Left renal pelvis (tissue), 4 donors: ENCODE measurements at regions not wholly inside any gene's neighbourhood (a gene's known extent, or its start where the extent isn't known, plus 50 kb on each side); places are given as distances from the start of the nearest gene placed in this dataset.

Source experiments
- DNase-seq, 4 donors: peaks; one replicate each; pipeline ENCODE4 v3.0.0-alpha.2; 2013; ENCODE audit warnings: low read depth in 4 of 4, low spot score in 3 of 4

DNA sequence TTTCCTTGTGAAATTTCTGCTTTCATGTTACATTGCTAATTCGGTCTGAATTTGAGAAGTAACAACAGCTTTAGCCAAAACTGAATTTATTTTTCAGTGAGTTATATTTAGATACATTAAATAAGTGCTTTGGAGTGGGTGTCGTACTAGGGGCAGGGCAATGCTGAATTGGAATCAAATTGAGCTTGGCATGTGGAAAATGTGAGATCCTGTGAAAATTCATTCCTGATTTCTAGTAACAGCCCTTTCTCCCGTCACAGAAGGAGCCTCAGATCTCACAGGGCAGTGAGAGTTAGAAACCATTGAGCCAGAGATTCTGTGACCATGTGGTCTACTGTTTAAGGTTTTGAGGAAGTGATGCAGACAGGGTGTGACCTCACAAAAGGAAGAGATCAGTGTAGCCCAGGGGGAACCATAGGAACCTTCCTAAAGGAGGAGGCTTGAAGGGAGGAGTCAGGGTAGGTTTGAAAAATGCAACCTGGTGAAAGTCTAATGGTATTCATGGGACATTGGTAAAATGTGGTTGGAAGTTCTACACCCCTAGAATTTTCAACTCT, 1136.8 kb downstream of the AACS start:
- no peak for DNase-seq

DNA sequence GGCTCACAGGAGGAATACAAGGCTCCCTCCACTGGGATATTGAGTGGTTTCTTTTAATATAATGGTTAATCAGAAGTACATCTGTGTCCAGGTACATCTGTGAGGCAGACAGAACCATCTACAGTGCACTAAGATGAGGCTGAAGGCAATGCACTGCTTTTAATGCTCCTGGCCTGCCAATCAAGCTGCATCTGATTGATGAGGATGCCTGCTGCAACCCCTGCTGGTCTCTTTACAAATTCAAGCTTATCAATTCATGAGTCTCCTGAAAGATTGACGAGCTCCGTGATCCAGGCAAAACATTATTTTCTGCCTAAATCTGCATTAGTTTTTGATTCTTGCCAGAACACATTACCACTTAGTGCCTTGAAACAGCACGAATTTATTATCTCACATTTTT, 1139.1 kb downstream of the AACS start:
- no peak for DNase-seq

DNA sequence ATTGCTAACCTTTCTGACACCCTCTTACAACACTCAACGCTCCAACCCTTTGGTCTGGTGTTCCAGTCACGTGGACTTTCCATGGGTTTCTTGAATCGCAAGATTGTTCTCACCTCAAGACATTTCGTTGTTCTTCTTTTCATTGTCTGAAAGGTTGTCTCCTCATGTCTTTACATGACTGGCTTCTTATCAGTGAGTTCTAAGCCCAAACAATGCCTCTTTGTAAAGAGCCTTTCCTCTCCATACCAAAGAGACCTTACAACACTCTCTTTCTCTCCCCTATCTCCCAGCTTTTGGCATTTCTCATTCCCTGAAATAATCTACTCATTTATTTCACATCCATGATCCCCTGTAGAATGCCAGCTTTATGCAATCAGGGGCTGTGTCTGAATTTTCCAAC, 1144.8 kb downstream of the AACS start:
- no peak for DNase-seq

DNA sequence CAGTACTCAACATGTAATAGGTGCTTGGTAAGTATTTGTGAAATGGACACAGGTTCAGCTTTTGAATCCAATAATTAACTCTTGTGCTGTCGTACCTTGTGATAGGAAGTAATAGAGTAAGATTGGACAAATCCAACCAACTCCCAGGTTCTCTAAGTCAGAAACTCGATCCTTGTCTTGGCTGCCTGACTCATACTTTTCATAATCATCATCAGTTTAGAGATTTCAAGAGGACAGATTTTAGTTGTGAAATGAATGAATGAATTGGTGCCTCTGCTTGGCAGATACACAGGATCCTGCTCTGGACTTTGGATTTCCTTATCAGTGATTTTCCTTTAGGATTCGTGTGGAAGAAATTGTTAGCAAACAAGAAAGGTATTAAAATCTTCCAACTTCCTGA, 1145.2 kb downstream of the AACS start:
- DNase-seq, result no peak

DNA sequence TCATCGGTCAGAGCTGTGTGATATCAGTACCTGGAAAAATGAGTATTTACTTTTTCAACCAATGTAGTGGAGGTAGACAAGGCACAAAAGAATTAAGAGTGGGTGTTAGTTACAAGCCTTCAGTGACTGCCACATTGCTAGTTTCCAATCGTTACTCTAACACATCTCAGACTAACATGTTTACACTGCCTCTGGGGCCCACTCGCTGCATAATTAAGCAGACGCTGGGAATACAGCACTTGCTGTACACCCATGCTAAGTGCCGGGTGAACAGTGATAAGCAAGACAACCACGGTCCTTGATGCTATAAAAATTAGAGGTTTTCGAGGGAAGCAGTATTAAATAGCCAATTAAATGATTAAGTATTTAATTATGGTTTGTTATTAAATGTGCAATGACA, 1147.6 kb downstream of the AACS start:
- no peak for DNase-seq

DNA sequence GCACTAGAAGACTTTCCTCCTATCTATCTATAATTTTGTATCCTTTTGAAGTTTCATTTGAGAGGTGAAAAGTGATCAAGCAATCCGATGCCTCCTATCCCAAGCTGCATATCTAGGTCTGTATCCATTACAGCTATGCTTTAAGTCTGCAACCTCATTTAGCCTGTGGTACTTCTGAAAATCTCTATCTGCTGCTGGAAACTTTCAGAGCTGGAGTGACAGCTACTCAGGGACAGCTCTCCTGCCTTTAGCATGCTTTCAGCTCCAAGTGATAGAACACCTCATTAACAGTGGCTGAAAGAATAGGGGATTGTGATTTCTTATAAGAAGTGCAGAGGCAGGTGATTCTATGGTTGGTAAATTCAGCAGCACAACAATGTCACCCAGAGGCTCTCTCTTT, 1153.5 kb downstream of the AACS start:
- no peak for DNase-seq

DNA sequence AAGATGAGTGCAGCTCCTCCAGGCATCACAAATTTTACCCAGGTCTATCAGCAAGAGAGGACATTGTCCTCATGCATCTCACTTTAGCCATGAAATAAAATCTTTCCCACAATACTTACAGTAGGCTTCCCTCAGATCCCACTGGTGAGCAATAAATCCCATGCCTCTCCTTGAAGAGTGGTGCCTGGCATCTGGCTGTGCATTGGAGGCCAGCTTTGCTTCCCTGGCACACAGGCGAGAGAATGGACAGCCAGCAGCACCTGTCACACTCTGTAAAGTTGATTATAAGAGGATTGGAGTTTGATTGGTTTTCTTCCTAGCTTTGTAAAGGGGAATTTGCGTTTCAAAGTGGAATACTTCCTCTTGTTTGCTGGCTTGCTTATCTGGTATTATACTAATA, 1153.9 kb downstream of the AACS start:
- DNase-seq, result no peak

DNA sequence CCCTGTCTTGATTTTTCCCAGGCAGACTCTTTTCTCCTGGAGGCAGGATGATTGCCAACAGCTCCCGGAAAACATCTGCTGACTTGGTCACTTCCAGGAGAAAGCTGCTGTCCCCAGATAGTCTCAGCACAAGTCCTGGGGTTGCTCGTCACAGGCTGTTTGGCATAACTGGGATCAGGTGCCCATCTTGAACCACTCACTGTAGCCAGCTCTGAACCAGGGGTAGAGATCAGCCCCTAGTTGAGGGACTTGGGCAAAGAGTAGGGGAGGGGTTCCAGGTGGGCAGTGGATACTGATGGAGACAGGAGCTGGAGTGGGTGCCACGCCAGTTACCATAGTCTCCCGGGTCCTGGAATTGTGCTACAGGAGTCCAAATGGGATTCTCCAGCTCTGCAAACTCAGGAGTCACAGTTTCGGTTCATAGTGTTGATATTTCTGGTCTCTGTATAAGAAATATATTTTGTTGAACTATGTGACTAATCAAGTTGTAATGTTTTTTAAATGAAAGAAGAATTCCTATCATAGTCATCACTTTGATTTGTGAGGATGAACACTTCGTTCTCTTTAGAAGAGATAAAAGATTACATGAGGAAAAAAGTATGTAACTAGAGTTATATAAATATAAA, 1154.5 kb downstream of the AACS start:
- DNase-seq, result no peak

DNA sequence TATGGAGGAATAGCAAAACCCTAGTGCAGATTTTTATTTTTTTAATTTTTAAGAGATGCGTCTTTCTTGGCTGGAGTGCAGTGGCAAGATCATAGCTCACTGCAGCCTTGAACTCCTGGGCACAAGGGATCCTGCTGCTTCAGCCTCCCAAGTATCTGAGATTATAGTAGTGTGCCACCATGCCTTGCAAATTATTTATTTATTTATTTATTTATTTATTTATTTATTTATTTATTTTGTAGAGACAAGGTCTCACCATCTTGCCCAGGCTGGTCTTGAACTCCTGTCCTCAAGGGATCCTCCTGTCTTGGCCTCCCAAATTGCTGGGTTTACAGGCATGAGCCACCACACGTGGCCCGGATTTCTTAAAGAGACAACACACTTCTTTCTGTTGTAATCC, 1158.8 kb downstream of the AACS start:
- no peak for DNase-seq

DNA sequence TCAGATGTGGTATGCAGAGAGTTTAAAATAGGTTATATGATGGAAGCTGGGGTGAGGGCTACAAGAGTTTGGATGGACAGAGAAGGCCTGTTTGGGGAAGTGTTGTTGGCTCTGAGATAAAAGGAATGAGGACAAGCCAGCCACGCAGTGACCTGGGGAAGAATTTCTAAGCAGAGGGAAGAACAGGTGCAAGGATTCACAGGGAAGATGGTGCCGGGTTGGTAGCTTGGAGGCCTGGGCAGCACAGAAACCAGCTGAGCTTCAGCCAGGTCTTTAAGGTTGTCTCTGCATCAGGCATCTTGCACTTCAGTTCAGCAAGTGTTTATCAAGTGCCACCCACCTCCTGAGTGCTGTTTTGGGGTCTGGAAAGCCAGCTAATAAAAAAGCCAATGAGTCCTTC, 1163.7 kb downstream of the AACS start:
- no peak for DNase-seq

DNA sequence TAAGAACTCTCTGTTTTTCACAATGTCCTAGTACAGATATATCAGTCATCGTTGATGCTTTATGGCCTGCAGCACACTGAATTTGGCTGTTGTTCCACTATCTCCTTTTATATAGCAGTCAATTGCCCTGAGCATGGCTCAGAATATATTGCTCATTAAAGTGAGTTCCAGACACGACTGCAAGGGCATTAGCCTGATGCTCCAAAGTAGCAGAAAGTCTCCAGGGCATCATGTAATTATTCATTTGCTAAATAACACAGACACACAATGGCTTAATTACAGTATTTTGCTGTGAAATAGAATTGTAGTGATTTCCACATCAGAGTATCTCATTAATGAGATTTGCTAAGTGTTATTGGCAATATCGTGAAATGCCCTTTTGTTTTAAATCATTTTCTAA, 1167.5 kb downstream of the AACS start:
- no peak for DNase-seq

DNA sequence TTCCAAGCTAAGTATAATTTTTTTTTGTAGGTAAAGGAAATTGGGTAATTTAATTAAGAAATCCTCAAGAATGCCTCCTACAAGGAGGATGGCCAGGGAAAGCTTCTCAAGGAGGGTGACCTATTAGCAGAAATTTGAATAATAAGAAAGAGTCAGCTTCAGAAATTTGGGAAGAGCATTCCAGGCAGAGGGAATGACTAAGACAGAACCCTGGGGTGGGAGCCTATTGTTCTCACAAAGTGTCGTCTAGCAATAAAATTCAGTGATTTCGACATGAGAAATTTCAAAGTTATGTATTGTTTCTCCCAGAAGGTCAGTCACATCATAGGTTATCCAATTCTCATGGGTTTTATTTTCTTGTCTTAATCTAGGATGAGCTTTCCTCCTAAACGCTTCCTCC, 1168.4 kb downstream of the AACS start:
- DNase-seq, result no peak

DNA sequence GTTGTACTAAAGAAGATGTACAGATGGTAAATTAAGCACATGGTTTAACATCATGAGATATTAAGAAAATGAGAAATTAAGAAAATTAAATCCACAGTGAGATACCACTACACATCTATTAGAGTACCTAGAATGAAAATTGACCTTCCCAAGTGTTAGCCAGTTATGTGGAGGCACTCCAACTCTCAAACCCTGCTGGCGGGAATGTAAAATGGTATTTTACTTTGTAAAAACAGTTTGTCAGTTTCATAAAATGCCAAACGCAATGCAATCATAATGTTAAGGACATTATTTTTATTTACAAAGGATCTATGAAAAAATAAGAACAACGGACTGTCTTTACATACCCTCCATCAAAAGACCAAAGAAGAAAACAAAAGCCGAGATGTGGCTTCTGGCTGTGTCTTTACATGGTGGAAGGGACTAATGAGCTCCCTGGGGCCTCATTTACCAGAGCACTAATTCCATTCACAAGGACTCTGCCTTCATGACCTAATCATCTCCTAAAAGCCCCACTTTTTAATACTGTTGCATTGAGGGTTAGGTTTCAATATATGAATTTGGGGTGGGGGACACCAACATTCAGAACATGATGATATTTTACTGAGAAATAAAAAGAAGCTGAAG, 1178.7 kb downstream of the AACS start:
- DNase-seq, result no peak

DNA sequence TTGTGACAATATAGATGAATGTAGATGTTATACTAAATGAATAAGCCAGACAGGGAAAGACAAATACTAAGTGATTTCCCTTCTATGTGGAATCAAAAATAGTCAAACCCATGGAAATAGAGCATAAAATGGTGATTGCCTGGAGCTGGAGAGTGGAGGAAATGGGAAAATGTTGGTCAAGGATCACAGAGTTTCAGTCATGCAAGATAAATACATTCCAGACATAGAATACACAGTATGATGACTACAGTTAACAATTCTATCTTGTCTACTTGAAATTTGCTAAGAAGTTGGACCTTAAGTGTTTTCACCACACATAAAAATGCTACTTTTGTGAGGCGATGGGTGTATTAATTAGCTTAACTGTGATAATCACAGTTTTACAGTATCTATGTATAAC, 1182.7 kb downstream of the AACS start:
- DNase-seq, result no peak

DNA sequence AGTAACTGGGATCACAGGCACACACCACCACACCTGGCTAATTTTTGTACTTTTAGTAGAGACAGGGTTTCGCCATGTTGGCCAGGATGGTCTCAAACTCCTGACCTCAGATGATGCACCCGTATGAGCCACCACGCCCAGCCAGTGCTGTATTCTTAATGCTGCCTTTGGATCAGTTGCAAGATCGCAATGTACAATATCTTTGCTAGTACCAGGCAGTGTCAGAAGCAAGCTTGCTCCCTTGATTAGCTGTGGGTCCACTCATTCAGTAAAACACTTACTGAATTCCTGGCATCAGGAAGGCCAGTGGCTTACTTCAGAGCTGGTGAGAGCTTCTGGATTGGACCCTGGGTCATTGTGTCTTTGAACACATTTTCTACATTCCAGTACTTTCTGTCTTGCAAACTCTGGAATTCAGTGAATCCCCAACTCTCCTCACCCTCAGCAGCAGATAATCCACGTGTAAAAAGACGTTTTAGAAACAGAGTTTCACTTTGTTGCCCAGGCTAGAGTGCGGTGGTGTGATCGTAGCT, 1183.7 kb downstream of the AACS start:
- DNase-seq, result no peak

DNA sequence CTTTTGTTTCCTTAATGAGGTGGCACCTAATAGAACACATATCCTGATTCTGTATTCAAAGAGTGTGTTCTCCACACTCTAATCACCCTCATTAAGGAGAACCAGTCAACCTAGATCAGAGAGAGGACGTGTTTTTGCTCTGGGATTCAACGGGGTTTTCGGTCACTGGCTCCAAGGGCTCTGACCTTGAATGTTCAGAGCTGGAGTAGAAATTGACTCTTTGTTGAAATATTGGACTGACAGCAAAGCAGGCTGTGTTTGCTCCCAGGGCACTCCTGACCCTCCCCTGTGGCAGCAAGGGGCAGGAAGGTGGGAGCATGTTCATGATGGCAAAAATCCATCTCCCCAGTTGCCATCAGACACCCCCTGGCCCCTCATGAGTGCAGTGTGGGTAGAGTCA, 1193.0 kb downstream of the AACS start:
- no peak for DNase-seq

DNA sequence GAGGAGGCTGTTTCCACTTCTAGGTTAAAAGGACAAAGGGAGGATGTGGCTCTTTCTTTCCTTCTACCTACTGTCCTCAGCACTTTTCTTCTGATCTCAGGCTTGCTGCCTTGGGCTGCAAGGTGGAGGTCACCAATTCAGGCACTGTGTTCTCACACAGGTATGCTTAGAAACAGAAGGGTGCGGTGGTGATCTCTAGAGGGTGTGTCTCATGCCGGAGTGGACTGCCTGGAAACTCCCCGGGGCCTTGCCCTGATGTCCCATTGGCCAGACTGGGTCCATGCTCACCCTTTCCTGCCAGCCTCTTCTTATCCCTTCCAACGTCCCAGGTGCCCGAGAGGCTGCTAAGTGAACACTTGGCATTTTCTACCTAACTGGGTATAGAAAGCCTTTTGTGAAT, 1197.6 kb downstream of the AACS start:
- DNase-seq, result no peak

DNA sequence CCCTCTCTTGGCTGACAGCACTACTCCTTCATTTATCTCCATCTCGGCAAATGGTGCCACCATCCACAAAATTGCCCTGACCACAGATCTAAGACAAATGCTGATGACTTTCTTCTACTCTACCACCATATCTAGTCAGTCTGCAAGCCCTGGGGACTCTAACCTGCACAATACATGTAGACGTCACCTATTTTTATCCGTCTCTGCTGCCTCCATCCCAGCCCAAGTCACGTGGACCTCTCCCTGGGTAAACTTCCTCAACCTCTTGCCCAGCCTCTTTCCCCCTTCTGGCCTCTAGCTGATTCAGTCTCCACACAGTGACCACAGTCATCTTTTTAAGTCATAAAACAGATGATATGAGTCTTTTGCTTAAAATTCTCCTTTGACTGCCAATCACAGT, 1203.0 kb downstream of the AACS start:
- DNase-seq, result no peak

DNA sequence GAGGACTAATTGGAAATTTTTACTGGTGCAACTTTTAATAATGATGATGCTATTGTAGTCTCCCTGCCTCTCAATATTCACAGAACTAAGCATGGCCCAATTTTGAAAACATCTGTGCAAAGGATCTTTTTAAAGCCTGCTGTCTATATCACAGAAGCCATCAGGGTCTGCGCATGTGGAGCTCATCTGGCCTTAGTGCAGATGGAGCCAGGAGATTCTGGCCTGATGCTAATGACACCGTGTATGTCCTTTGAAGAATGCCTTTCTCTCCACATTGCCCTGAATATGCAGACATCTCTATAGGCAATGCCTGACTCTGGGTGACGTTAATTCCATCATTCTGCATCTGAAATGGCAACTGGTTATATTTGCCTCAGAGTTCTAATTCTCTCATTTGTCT, 1205.9 kb downstream of the AACS start:
- no peak for DNase-seq

DNA sequence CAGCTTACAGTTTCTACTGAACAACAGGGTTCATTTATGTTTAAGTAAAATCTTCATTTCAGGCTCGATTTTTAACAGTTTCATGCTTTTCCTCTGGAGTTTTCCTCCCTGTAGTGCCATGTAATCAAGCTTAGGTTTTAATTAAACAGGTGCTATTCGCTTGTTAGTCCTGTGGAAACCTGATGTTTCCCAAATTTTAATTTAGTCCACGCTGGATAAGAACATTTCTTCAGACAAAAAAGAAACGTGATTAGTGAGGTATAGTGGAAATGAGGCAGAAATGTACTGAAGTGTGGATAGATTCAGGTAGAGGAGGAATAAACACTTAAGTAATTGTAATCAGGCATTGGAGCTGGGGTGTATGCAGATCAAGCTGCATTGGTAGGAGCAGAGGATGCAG, 1217.5 kb downstream of the AACS start:
- DNase-seq, result no peak

DNA sequence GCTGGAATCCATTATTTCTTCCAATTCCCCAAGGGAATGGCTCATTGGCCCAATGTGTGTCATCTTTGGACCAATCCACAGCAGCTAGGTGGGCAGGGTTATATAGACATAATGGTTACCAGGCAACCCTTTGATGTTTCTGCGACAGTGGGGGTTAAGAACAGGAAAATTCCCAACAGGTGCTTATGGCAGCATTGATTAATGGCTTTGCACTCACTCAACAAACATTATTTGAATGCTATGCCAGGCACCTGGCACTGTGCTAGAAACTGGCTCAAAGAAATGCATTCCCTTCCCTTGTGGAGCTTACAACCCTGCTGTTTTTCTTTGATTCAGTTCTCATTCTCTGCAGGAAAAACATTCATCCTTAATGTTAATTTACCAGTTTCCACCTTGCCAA, 1221.0 kb downstream of the AACS start:
- DNase-seq, result no peak

DNA sequence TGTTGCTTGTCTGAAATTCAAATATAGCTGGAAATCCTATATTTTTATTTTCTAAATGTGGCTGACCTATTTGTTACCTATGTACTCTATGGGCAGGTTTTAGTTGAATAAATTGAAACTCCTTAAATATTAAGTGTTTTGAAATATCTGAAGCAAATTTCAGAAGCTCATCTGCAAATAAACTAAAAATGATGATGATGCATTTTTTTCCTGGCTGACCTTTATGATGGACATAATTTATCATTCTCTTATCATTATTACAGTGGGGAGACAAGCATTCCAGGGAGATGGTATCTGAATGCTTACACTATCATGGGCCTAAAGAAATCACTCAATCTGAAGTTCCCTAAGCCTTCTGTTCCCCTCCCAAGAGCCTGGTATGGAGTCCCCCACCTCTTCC, 1225.2 kb downstream of the AACS start:
- DNase-seq, result no peak
